ENCODE measurements at regions not wholly inside any gene's neighbourhood (a gene's known extent, or its start where the extent isn't known, plus 50 kb on each side); places are given as distances from the start of the nearest gene placed in this dataset.

- ATAC-seq = no peak
- H3K27ac ChIP-seq = no peak overlapping the region
- peaks cover 72% of the 10 kb centered on the region for H3K27me3 ChIP-seq
- H3K4me3 ChIP-seq = no peak overlapping the region
- 0% methylated on average over 3 of the region's 58 CpGs; no CpG with 5 or more reads in 1 of the 2 donors for WGBS, 2 donors (ENCODE audit: low coverage in 1 of 2)
- peaks cover 0 to 14% (median 6%) of the 10 kb centered on the region in 3 donors for H3K4me1 ChIP-seq
- no peaks in the 10 kb centered on the region for H3K36me3 ChIP-seq
- TF ChIP-seq POLR2AphosphoS5 (IDR thresholded peaks at IDR 0.05) (no peak), EP300 (IDR thresholded peaks at IDR 0.05) (no peak), CTCF (IDR thresholded peaks at IDR 0.05) (no peak), POLR2A (IDR thresholded peaks at IDR 0.05) (no peak)
- H3K9me3 ChIP-seq = no peaks in the 10 kb centered on the region
Measured at GRCh38 chr4:1472148-1472797, 66.0 kb upstream of the NKX1-1 start.

GRCh38 chr4:1471443-1472147 is 65.4 kb upstream of the NKX1-1 start:
- peak; percentile 30 for ATAC-seq
- Histone ChIP-seq H3K4me1 (peaks cover 0 to 14% (median 6%) of the 10 kb centered on the region in 3 donors), H3K27ac (no peak overlapping the region), H3K4me3 (no peak overlapping the region), H3K36me3 (no peaks in the 10 kb centered on the region), H3K9me3 (no peaks in the 10 kb centered on the region), H3K27me3 (peaks cover 73% of the 10 kb centered on the region)
- WGBS, 2 donors (ENCODE audit: low coverage in 1 of 2) = 20% methylated on average over 2 of the region's 55 CpGs; no CpG with 5 or more reads in 1 of the 2 donors
- TF ChIP-seq EP300 (IDR thresholded peaks at IDR 0.05) (no peak), POLR2AphosphoS5 (IDR thresholded peaks at IDR 0.05) (no peak), CTCF (IDR thresholded peaks at IDR 0.05) (no peak), POLR2A (IDR thresholded peaks at IDR 0.05) (no peak)

GRCh38 chr4:1470816-1471442 is 64.7 kb upstream of the NKX1-1 start:
- Histone ChIP-seq H3K4me3 (no peak overlapping the region), H3K27ac (no peak overlapping the region), H3K9me3 (no peaks in the 10 kb centered on the region), H3K36me3 (no peaks in the 10 kb centered on the region), H3K4me1 (peaks cover 0 to 14% (median 6%) of the 10 kb centered on the region in 3 donors), H3K27me3 (peaks cover 80% of the 10 kb centered on the region)
- ATAC-seq = no peak
- no CpG with 5 or more reads among the region's 12 CpGs for WGBS, 2 donors (ENCODE audit: low coverage in 1 of 2)
- TF ChIP-seq CTCF (IDR thresholded peaks at IDR 0.05) (no peak), EP300 (IDR thresholded peaks at IDR 0.05) (no peak), POLR2AphosphoS5 (IDR thresholded peaks at IDR 0.05) (no peak), POLR2A (IDR thresholded peaks at IDR 0.05) (no peak)

GRCh38 chr4:1470393-1470670 is 64.1 kb upstream of the NKX1-1 start:
- no peak for TF ChIP-seq POLR2AphosphoS5 (IDR thresholded peaks at IDR 0.05)
- no peak for TF ChIP-seq EP300 (IDR thresholded peaks at IDR 0.05)
- TF ChIP-seq CTCF (IDR thresholded peaks at IDR 0.05) = no peak
- no peak for TF ChIP-seq POLR2A (IDR thresholded peaks at IDR 0.05)
- Histone ChIP-seq H3K36me3 (no peaks in the 10 kb centered on the region), H3K9me3 (no peaks in the 10 kb centered on the region), H3K27me3 (peaks cover 85% of the 10 kb centered on the region), H3K4me1 (peaks cover 0 to 14% (median 6%) of the 10 kb centered on the region in 3 donors), H3K27ac (no peak overlapping the region), H3K4me3 (no peak overlapping the region)
- ATAC-seq = no peak
- WGBS, 2 donors (ENCODE audit: low coverage in 1 of 2) = no CpG with 5 or more reads among the region's 7 CpGs
